Panc1 (cell line): ENCODE measurements at regions not wholly inside any gene's neighbourhood (a gene's known extent, or its start where the extent isn't known, plus 50 kb on each side); places are given as distances from the start of the nearest gene placed in this dataset.

Source experiments
- ATAC-seq: fragments of 200-7000 bp; cut with Tn5 transposase; 2 replicates; pipeline ENCODE4 v1.9.1; 2020; ENCODE audit warnings: mild to moderate bottlenecking, moderate library complexity
- BruUV-seq: library from RNA; stranded (reverse); fragments of 400-500 nt; replicated peaks from 2 replicates; lab custom pipeline; 2021; lab: Mats Ljungman, UMichigan
- CTCF ChIA-PET: fragments of 300-600 bp; sonication (Branson Sonifier 250); formaldehyde crosslinking; loops from one replicate; lab custom pipeline; 2022; ENCODE audit warnings: antibody characterized with exemption; lab: Charles Lee
- POLR2A ChIA-PET: fragments of 300-600 bp; sonication (Branson Sonifier 250); formaldehyde crosslinking; loops from one replicate; lab custom pipeline; 2022; ENCODE audit warnings: antibody characterized with exemption; lab: Charles Lee
- DNase-seq: peaks from one replicate; pipeline ENCODE4 v3.0.0-alpha.2; 2010; ENCODE audit warnings: low read depth, low spot score
- H3K27ac ChIP-seq: 2 replicates; pipeline ENCODE4 v1.5.1; 2011; ENCODE audit warnings: mild to moderate bottlenecking, low read length, inconsistent platforms
- H3K27me3 ChIP-seq: fragments of 200-500 bp; sonication (Bioruptor generic); 2 replicates; pipeline ENCODE4 v1.6.0; 2014; ENCODE audit warnings: low read length, inconsistent platforms; ENCODE audit not compliant: control insufficient read depth, insufficient read depth
- H3K36me3 ChIP-seq: fragments of 200-500 bp; sonication (Bioruptor generic); 2 replicates; pipeline ENCODE4 v1.5.1; 2014; ENCODE audit warnings: inconsistent platforms, mild to moderate bottlenecking, low read length, moderate library complexity; ENCODE audit not compliant: control insufficient read depth, insufficient read depth
- H3K4me1 ChIP-seq: 2 replicates; pipeline ENCODE4 v1.5.1; 2011; ENCODE audit warnings: inconsistent platforms, mild to moderate bottlenecking, low read length, moderate library complexity; ENCODE audit not compliant: control insufficient read depth, insufficient read depth
- H3K4me3 ChIP-seq, 2 experiments: 2 replicates each; pipeline ENCODE4 v1.5.1; 2011 to 2012; ENCODE audit warnings: low read depth in 2 of 2, low read length in 2 of 2, mild to moderate bottlenecking in 2 of 2, inconsistent platforms in 1 of 2, moderate library complexity in 1 of 2
- H3K9me3 ChIP-seq: fragments of 200-500 bp; sonication (Bioruptor generic); 2 replicates; pipeline ENCODE4 v1.5.1; 2014; ENCODE audit warnings: low read depth, mild to moderate bottlenecking, inconsistent platforms, low read length, moderate library complexity; ENCODE audit not compliant: control insufficient read depth, insufficient read depth
- CTCF ChIP-seq: fragments of 450-650 bp; IDR thresholded peaks from 2 replicates; pipeline ENCODE4 v1.5.1; 2017; ENCODE audit warnings: mild to moderate bottlenecking
- POLR2AphosphoS5 ChIP-seq: IDR thresholded peaks from 2 replicates; pipeline ENCODE4 v1.6.1; 2012; ENCODE audit warnings: mild to moderate bottlenecking, low read depth, low read length, moderate library complexity
- REST ChIP-seq, 2 experiments: IDR thresholded peaks; 2 replicates each; pipeline ENCODE4 v1.6.1; 2011 to 2012; ENCODE audit warnings: low read depth in 2 of 2, control low read depth in 1 of 2, low read length in 1 of 2, mild to moderate bottlenecking in 1 of 2, moderate library complexity in 1 of 2; ENCODE audit not compliant: insufficient read depth in 1 of 2
- SIN3A ChIP-seq: IDR thresholded peaks from 2 replicates; pipeline ENCODE4 v1.6.1; 2012; ENCODE audit warnings: low read depth, mild to moderate bottlenecking, low read length, moderate library complexity, borderline replicate concordance; ENCODE audit not compliant: insufficient read depth
- TCF7L2 ChIP-seq: IDR thresholded peaks from 2 replicates; pipeline ENCODE4 v1.6.1; 2011; ENCODE audit warnings: mild to moderate bottlenecking, low read depth, low read length, inconsistent platforms
- in situ Hi-C: cut with HindIII; loops from 2 replicates; pipeline ENCODE4 v1.10.0; 2016; ENCODE audit warnings: low sequenced_read_pairs, low pct_unique_long_range_greater_than_20kb
- intact Hi-C: fragments of 100-400 bp; cut with micrococcal nuclease; formaldehyde crosslinking; loops from one replicate; pipeline ENCODE4 v1.10.0; 2022; ENCODE audit not compliant: unreplicated experiment

GRCh38 chr2:239660390-239661230 is 259.8 kb upstream of the HDAC4 start:
- BruUV-seq = no TSS peak
- intact Hi-C loops = no loop called here
- CTCF ChIA-PET = interaction anchor here (0.6 kb wide), 1 partner anchor 20 kb away, joined by 3 read pairs; no protein-coding TSS in a partner anchor
- no peak for ATAC-seq
- no peak overlapping the region for H3K4me3 ChIP-seq
- in situ Hi-C loops = no loop called here
- no peak overlapping the region for H3K27ac ChIP-seq
- TF ChIP-seq POLR2AphosphoS5 (no peak), SIN3A (no peak), REST (IDR thresholded peaks at IDR 0.05; ENCODE audit: insufficient read depth in 1 of 2, low read depth in 2 of 2, low read length in 1 of 2) (no peak), TCF7L2 (no peak), CTCF (no peak)
- no peaks in the 10 kb centered on the region for H3K36me3 ChIP-seq
- no peaks in the 10 kb centered on the region for H3K9me3 ChIP-seq
- POLR2A ChIA-PET = no interaction called here
- peaks cover 30% of the 10 kb centered on the region for H3K27me3 ChIP-seq
- no peak for DNase-seq
- no peaks in the 10 kb centered on the region for H3K4me1 ChIP-seq

GRCh38 chr2:239657992-239658391 is 257.2 kb upstream of the HDAC4 start:
- BruUV-seq = no TSS peak
- H3K4me3 ChIP-seq = no peak overlapping the region
- H3K9me3 ChIP-seq = no peaks in the 10 kb centered on the region
- no peak for TF ChIP-seq SIN3A
- no peak for TF ChIP-seq CTCF
- no peak for TF ChIP-seq POLR2AphosphoS5
- TF ChIP-seq REST (IDR thresholded peaks at IDR 0.05; ENCODE audit: insufficient read depth in 1 of 2, low read depth in 2 of 2, low read length in 1 of 2) = no peak
- TF ChIP-seq TCF7L2 = no peak
- in situ Hi-C loops = no loop called here
- ATAC-seq (no peak), DNase-seq (no peak)
- no peaks in the 10 kb centered on the region for H3K4me1 ChIP-seq
- ChIA-PET POLR2A (no interaction called here), CTCF (no interaction called here)
- H3K27me3 ChIP-seq = peaks cover 42% of the 10 kb centered on the region
- intact Hi-C loops = no loop called here
- H3K27ac ChIP-seq = no peak overlapping the region
- H3K36me3 ChIP-seq = no peaks in the 10 kb centered on the region
